ENCODE measurements at regions not wholly inside any gene's neighbourhood (a gene's known extent, or its start where the extent isn't known, plus 50 kb on each side); places are given as distances from the start of the nearest gene placed in this dataset.

DNA sequence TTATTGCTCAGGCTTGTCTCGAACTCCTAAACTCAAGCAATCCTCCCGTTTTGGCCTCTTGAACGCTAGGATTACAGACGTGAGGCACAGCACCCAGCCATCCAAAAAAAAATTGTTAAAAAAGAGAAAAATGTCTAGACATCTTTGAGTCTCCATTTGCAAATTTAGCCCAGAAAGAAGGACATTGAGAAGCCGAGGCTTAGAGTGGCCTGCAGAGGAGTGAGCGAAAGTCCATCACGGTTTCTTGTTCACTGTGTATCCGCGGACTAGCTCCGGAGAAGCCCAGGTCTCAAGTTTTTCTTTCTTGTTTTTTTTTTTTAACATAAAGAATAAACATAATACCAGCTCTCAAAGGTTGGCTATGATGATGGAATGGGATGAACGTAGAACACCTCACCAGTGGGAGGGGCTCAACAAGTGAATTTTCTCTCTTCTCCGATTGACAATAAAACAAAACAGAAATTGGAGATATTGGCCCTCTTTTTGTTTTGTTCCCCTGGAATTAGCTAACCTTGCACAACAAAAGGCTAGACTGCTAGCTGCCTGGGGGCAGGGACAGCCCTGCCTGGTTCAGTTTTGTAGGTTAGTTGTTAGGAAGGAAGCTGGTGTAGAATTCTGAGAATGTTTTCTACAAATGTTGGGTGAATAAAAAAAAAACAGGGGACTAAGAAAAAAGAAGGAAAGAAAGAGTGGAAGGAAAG is 163.4 kb downstream of the MYCN start:
- H3K27ac Mint-ChIP-seq = no peak overlapping the region
- no peaks in the 10 kb centered on the region for H3K4me1 Mint-ChIP-seq
- intact Hi-C loops (cut with micrococcal nuclease) = no loop called here
- H3K9me3 Mint-ChIP-seq = no peaks in the 10 kb centered on the region
- ChIA-PET CTCF (no interaction called here), POLR2A (no interaction called here)
- no peak for DNase-seq
- TF ChIP-seq CTCF (IDR thresholded peaks at IDR 0.05) = no peak
- H3K27me3 Mint-ChIP-seq = no peaks in the 10 kb centered on the region
- no peak for ATAC-seq (ENCODE audit: low read depth)
- H3K36me3 Mint-ChIP-seq (ENCODE audit: low read depth) = no peaks in the 10 kb centered on the region
- H3K4me3 Mint-ChIP-seq = no peak overlapping the region

- intact Hi-C loops (cut with micrococcal nuclease) = no loop called here
- TF ChIP-seq CTCF (IDR thresholded peaks at IDR 0.05) = no peak
- no peaks in the 10 kb centered on the region for H3K27me3 Mint-ChIP-seq
- H3K27ac Mint-ChIP-seq = no peak overlapping the region
- H3K4me1 Mint-ChIP-seq = no peaks in the 10 kb centered on the region
- no peaks in the 10 kb centered on the region for H3K9me3 Mint-ChIP-seq
- POLR2A ChIA-PET = no interaction called here
- DNase-seq (no peak), ATAC-seq (ENCODE audit: low read depth) (no peak)
- H3K36me3 Mint-ChIP-seq (ENCODE audit: low read depth) = no peaks in the 10 kb centered on the region
- H3K4me3 Mint-ChIP-seq = no peak overlapping the region
- CTCF ChIA-PET = no interaction called here
Measured at GRCh38 chr2:16102976-16103380, 162.6 kb downstream of the MYCN start.

GRCh38 chr2:16102358-16102975 is 162.1 kb downstream of the MYCN start:
- no peak overlapping the region for H3K27ac Mint-ChIP-seq
- POLR2A ChIA-PET = no interaction called here
- no peak for TF ChIP-seq CTCF (IDR thresholded peaks at IDR 0.05)
- H3K36me3 Mint-ChIP-seq (ENCODE audit: low read depth) = no peaks in the 10 kb centered on the region
- no peak for ATAC-seq (ENCODE audit: low read depth)
- intact Hi-C loops (cut with micrococcal nuclease) = no loop called here
- no peak overlapping the region for H3K4me3 Mint-ChIP-seq
- no peaks in the 10 kb centered on the region for H3K4me1 Mint-ChIP-seq
- DNase-seq = no peak
- H3K9me3 Mint-ChIP-seq = no peaks in the 10 kb centered on the region
- CTCF ChIA-PET = no interaction called here
- H3K27me3 Mint-ChIP-seq = no peaks in the 10 kb centered on the region

GRCh38 chr2:16101196-16101595 is 160.8 kb downstream of the MYCN start:
- no peak for ATAC-seq (ENCODE audit: low read depth)
- Mint-ChIP-seq H3K4me3 (no peak overlapping the region), H3K36me3 (ENCODE audit: low read depth) (no peaks in the 10 kb centered on the region), H3K4me1 (no peaks in the 10 kb centered on the region), H3K27ac (no peak overlapping the region), H3K27me3 (no peaks in the 10 kb centered on the region), H3K9me3 (no peaks in the 10 kb centered on the region)
- TF ChIP-seq CTCF (IDR thresholded peaks at IDR 0.05) = no peak
- no peak for DNase-seq
- ChIA-PET CTCF (no interaction called here), POLR2A (no interaction called here)
- intact Hi-C loops (cut with micrococcal nuclease) = no loop called here

DNA sequence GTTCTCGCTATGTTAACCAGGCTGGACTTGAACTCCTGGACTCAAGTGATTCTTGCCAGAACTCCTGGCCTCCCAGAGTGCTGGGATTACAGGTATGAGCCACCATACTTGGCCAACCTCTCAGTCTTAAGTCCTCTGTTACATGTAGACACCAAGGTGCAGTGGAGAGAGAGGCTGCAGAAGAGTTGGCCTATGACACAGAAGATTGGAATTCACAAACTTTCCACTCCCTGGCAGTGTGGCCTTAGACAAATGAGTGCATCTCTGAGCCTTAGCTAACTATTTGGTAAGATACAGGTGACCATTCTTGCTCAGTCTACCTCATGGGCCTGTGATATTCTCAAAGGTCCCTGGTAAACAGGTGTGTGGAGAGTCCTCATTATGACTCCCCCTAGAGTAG is 159.7 kb downstream of the MYCN start:
- H3K4me3 Mint-ChIP-seq = no peak overlapping the region
- no peak for ATAC-seq (ENCODE audit: low read depth)
- H3K9me3 Mint-ChIP-seq = no peaks in the 10 kb centered on the region
- no peaks in the 10 kb centered on the region for H3K36me3 Mint-ChIP-seq (ENCODE audit: low read depth)
- DNase-seq = no peak
- ChIA-PET POLR2A (no interaction called here), CTCF (no interaction called here)
- intact Hi-C loops (cut with micrococcal nuclease) = no loop called here
- no peak for TF ChIP-seq CTCF (IDR thresholded peaks at IDR 0.05)
- H3K4me1 Mint-ChIP-seq = no peaks in the 10 kb centered on the region
- H3K27me3 Mint-ChIP-seq = no peaks in the 10 kb centered on the region
- no peak overlapping the region for H3K27ac Mint-ChIP-seq

All from activated B cell treated with CpG ODN at 0.5 μM for 24 hours (primary cell).